BJ (cell line): ENCODE measurements at regions not wholly inside any gene's neighbourhood (a gene's known extent, or its start where the extent isn't known, plus 50 kb on each side); places are given as distances from the start of the nearest gene placed in this dataset.

Experiments used
- CTCF ChIA-PET: fragments of 350-600 bp; formaldehyde crosslinking; extraction: SDS; loops from one replicate; lab custom pipeline; 2021; ENCODE audit warnings: antibody characterized with exemption, inconsistent platforms; lab: Yijun Ruan, JAX
- POLR2A ChIA-PET: fragments of 300-600 bp; sonication (Branson Sonifier 250); formaldehyde crosslinking; extraction: SDS; loops from one replicate; lab custom pipeline; 2021; ENCODE audit warnings: antibody characterized with exemption; lab: Charles Lee
- DNase-seq: peaks from one replicate; pipeline ENCODE4 v3.0.0-alpha.2; 2011; ENCODE audit warnings: low read depth
- H3K27me3 ChIP-seq: 2 replicates; pipeline ENCODE4 v1.6.0; 2011; ENCODE audit warnings: low read length; ENCODE audit not compliant: control insufficient read depth, insufficient read depth
- H3K36me3 ChIP-seq: 2 replicates; pipeline ENCODE4 v1.5.1; 2011; ENCODE audit warnings: low read length; ENCODE audit not compliant: control insufficient read depth, insufficient read depth
- H3K4me3 ChIP-seq: 2 replicates; pipeline ENCODE4 v1.5.1; 2011; ENCODE audit warnings: low read depth, mild to moderate bottlenecking, control low read depth, low read length
- CTCF ChIP-seq: IDR thresholded peaks from 2 replicates; pipeline ENCODE4 v1.5.1; 2011; ENCODE audit warnings: low read depth, mild to moderate bottlenecking, control low read depth, inconsistent platforms, low read length, moderate library complexity; ENCODE audit not compliant: insufficient read depth

- Histone ChIP-seq H3K27me3 (no peaks in the 10 kb centered on the region), H3K36me3 (no peaks in the 10 kb centered on the region), H3K4me3 (no peak overlapping the region)
- DNase-seq, result no peak
- ChIA-PET CTCF (interaction anchor here (0.6 kb wide), 1 partner anchor 37 kb away, joined by 3 read pairs; no protein-coding TSS in a partner anchor), POLR2A (no interaction called here)
- no peak for TF ChIP-seq CTCF
Measured at GRCh38 chr17:71085238-71086033, 916.1 kb downstream of the KCNJ2 start.

- Histone ChIP-seq H3K36me3 (no peaks in the 10 kb centered on the region), H3K27me3 (no peaks in the 10 kb centered on the region), H3K4me3 (no peak overlapping the region)
- no peak for TF ChIP-seq CTCF
- ChIA-PET CTCF (no interaction called here), POLR2A (no interaction called here)
- no peak for DNase-seq
Measured at GRCh38 chr17:71089431-71089830, 920.1 kb downstream of the KCNJ2 start.

- Histone ChIP-seq H3K27me3 (no peaks in the 10 kb centered on the region), H3K36me3 (no peaks in the 10 kb centered on the region), H3K4me3 (no peak overlapping the region)
- TF ChIP-seq CTCF, result no peak
- no peak for DNase-seq
- POLR2A ChIA-PET, result no interaction called here
- CTCF ChIA-PET, result no interaction called here
Measured at GRCh38 chr17:71098071-71098470, 928.7 kb downstream of the KCNJ2 start.

GRCh38 chr17:71099003-71099714 lies 929.8 kb downstream of the KCNJ2 start:
- Histone ChIP-seq H3K27me3 (no peaks in the 10 kb centered on the region), H3K36me3 (no peaks in the 10 kb centered on the region), H3K4me3 (no peak overlapping the region)
- CTCF ChIA-PET, result interaction anchor here (0.6 kb wide), 1 partner anchor 634 kb away, joined by 4 read pairs; no protein-coding TSS in a partner anchor
- POLR2A ChIA-PET, result no interaction called here
- TF ChIP-seq CTCF, result no peak
- DNase-seq, result no peak

GRCh38 chr17:71102777-71103176 lies 933.4 kb downstream of the KCNJ2 start:
- no peaks in the 10 kb centered on the region for H3K36me3 ChIP-seq
- ChIA-PET CTCF (no interaction called here), POLR2A (no interaction called here)
- no peak overlapping the region for H3K4me3 ChIP-seq
- DNase-seq, result no peak
- H3K27me3 ChIP-seq, result no peaks in the 10 kb centered on the region
- TF ChIP-seq CTCF, result no peak
